ENCODE measurements at regions not wholly inside any gene's neighbourhood (a gene's known extent, or its start where the extent isn't known, plus 50 kb on each side); places are given as distances from the start of the nearest gene placed in this dataset.
"Not testable (repeated sequence)": the region's sequence is repeated elsewhere in the genome, so short reads cannot be mapped to it uniquely, and the experiment has no call there.

- not testable (repeated sequence) for H3K36me3 Mint-ChIP-seq (ENCODE audit: low read depth); H3K9me3 Mint-ChIP-seq; H3K4me3 Mint-ChIP-seq; H3K27me3 Mint-ChIP-seq; ATAC-seq; H3K4me1 Mint-ChIP-seq; DNase-seq; H3K27ac Mint-ChIP-seq
Measured at GRCh38 chr1:149279512-149279911, 176.2 kb upstream of the NBPF9 start.

GRCh38 chr1:149284773-149285172 lies 181.4 kb upstream of the NBPF9 start:
- not testable (repeated sequence) for H3K36me3 Mint-ChIP-seq (ENCODE audit: low read depth); DNase-seq; H3K9me3 Mint-ChIP-seq; H3K4me3 Mint-ChIP-seq; H3K27ac Mint-ChIP-seq; H3K27me3 Mint-ChIP-seq; ATAC-seq; H3K4me1 Mint-ChIP-seq

GRCh38 chr1:149285205-149285604 lies 181.9 kb upstream of the NBPF9 start:
- not testable (repeated sequence) for H3K27ac Mint-ChIP-seq; H3K9me3 Mint-ChIP-seq; DNase-seq; H3K27me3 Mint-ChIP-seq; H3K4me1 Mint-ChIP-seq; ATAC-seq; H3K36me3 Mint-ChIP-seq (ENCODE audit: low read depth); H3K4me3 Mint-ChIP-seq

GRCh38 chr1:149285638-149286037 lies 182.3 kb upstream of the NBPF9 start:
- not testable (repeated sequence) for H3K9me3 Mint-ChIP-seq; H3K4me1 Mint-ChIP-seq; H3K27me3 Mint-ChIP-seq; H3K27ac Mint-ChIP-seq; H3K4me3 Mint-ChIP-seq; H3K36me3 Mint-ChIP-seq (ENCODE audit: low read depth)
- ATAC-seq: peak; percentile 94
- DNase-seq: peak; percentile 5

- not testable (repeated sequence) for DNase-seq; H3K36me3 Mint-ChIP-seq (ENCODE audit: low read depth); H3K9me3 Mint-ChIP-seq; H3K4me1 Mint-ChIP-seq; H3K27me3 Mint-ChIP-seq; H3K27ac Mint-ChIP-seq; H3K4me3 Mint-ChIP-seq
- ATAC-seq: peak; percentile 48
Measured at GRCh38 chr1:149288580-149288979, 185.2 kb upstream of the NBPF9 start.

GRCh38 chr1:149300478-149301218 lies 174.2 kb upstream of the NBPF19 start:
- H3K4me3 Mint-ChIP-seq; H3K4me1 Mint-ChIP-seq; H3K9me3 Mint-ChIP-seq; H3K27me3 Mint-ChIP-seq; H3K36me3 Mint-ChIP-seq (ENCODE audit: low read depth); DNase-seq; ATAC-seq; H3K27ac Mint-ChIP-seq: not testable (repeated sequence)

GRCh38 chr1:149301282-149301681 lies 173.6 kb upstream of the NBPF19 start:
- DNase-seq; H3K9me3 Mint-ChIP-seq; H3K27me3 Mint-ChIP-seq; H3K36me3 Mint-ChIP-seq (ENCODE audit: low read depth); H3K4me3 Mint-ChIP-seq; H3K27ac Mint-ChIP-seq; H3K4me1 Mint-ChIP-seq; ATAC-seq: not testable (repeated sequence)

- not testable (repeated sequence) for H3K27me3 Mint-ChIP-seq; DNase-seq; H3K27ac Mint-ChIP-seq; H3K36me3 Mint-ChIP-seq (ENCODE audit: low read depth); H3K9me3 Mint-ChIP-seq; H3K4me3 Mint-ChIP-seq; H3K4me1 Mint-ChIP-seq
- ATAC-seq: peak; percentile 52
Measured at GRCh38 chr1:149304796-149305195, 170.0 kb upstream of the NBPF19 start.

GRCh38 chr1:149307640-149308039 lies 167.2 kb upstream of the NBPF19 start:
- H3K27ac Mint-ChIP-seq; ATAC-seq; DNase-seq; H3K9me3 Mint-ChIP-seq; H3K27me3 Mint-ChIP-seq; H3K36me3 Mint-ChIP-seq (ENCODE audit: low read depth); H3K4me3 Mint-ChIP-seq; H3K4me1 Mint-ChIP-seq: not testable (repeated sequence)

- not testable (repeated sequence) for H3K27ac Mint-ChIP-seq; ATAC-seq; H3K27me3 Mint-ChIP-seq; DNase-seq; H3K4me1 Mint-ChIP-seq; H3K4me3 Mint-ChIP-seq; H3K9me3 Mint-ChIP-seq; H3K36me3 Mint-ChIP-seq (ENCODE audit: low read depth)
Measured at GRCh38 chr1:149314921-149315320, 159.9 kb upstream of the NBPF19 start.

- H3K4me1 Mint-ChIP-seq; H3K27ac Mint-ChIP-seq; H3K36me3 Mint-ChIP-seq (ENCODE audit: low read depth); H3K9me3 Mint-ChIP-seq; DNase-seq; H3K4me3 Mint-ChIP-seq; H3K27me3 Mint-ChIP-seq; ATAC-seq: not testable (repeated sequence)
Measured at GRCh38 chr1:149320971-149321731, 153.7 kb upstream of the NBPF19 start.

- not testable (repeated sequence) for H3K36me3 Mint-ChIP-seq (ENCODE audit: low read depth); H3K4me3 Mint-ChIP-seq; ATAC-seq; DNase-seq; H3K4me1 Mint-ChIP-seq; H3K9me3 Mint-ChIP-seq; H3K27ac Mint-ChIP-seq; H3K27me3 Mint-ChIP-seq
Measured at GRCh38 chr1:149321732-149322016, 153.2 kb upstream of the NBPF19 start.

- DNase-seq; H3K36me3 Mint-ChIP-seq (ENCODE audit: low read depth); H3K27me3 Mint-ChIP-seq; H3K4me3 Mint-ChIP-seq; H3K4me1 Mint-ChIP-seq; H3K9me3 Mint-ChIP-seq; ATAC-seq; H3K27ac Mint-ChIP-seq: not testable (repeated sequence)
Measured at GRCh38 chr1:149330081-149330335, 144.8 kb upstream of the NBPF19 start.

- not testable (repeated sequence) for H3K27ac Mint-ChIP-seq; H3K36me3 Mint-ChIP-seq (ENCODE audit: low read depth); H3K27me3 Mint-ChIP-seq; H3K4me3 Mint-ChIP-seq; H3K4me1 Mint-ChIP-seq; DNase-seq; H3K9me3 Mint-ChIP-seq
- ATAC-seq: peak; percentile 24
Measured at GRCh38 chr1:149336082-149336481, 138.8 kb upstream of the NBPF19 start.

GRCh38 chr1:149338221-149338691 lies 136.6 kb upstream of the NBPF19 start:
- H3K9me3 Mint-ChIP-seq, H3K4me1 Mint-ChIP-seq: not testable (repeated sequence)

GRCh38 chr1:149338698-149339097 lies 136.1 kb upstream of the NBPF19 start:
- not testable (repeated sequence) for ATAC-seq; H3K9me3 Mint-ChIP-seq; H3K4me1 Mint-ChIP-seq; DNase-seq; H3K27me3 Mint-ChIP-seq; H3K36me3 Mint-ChIP-seq (ENCODE audit: low read depth); H3K4me3 Mint-ChIP-seq; H3K27ac Mint-ChIP-seq

More at GRCh38 chr1:149338221-149338691, 136.6 kb upstream of the NBPF19 start:
- H3K36me3 Mint-ChIP-seq (ENCODE audit: low read depth); H3K4me3 Mint-ChIP-seq; ATAC-seq; DNase-seq; H3K27ac Mint-ChIP-seq; H3K27me3 Mint-ChIP-seq: not testable (repeated sequence)
